PC-3 (cell line): ENCODE measurements at regions not wholly inside any gene's neighbourhood (a gene's known extent, or its start where the extent isn't known, plus 50 kb on each side); places are given as distances from the start of the nearest gene placed in this dataset.

Experiments
- ATAC-seq: fragments of 200-7000 bp; cut with Tn5 transposase; 2 replicates; pipeline ENCODE4 v1.9.1; 2020; ENCODE audit warnings: mild to moderate bottlenecking, moderate library complexity
- BruUV-seq: library from RNA; stranded (reverse); fragments of 400-500 nt; replicated peaks from 2 replicates; lab custom pipeline; 2021; lab: Mats Ljungman, UMichigan
- CTCF ChIA-PET: fragments of 300-600 bp; sonication (Branson Sonifier 250); formaldehyde crosslinking; loops from one replicate; lab custom pipeline; 2022; ENCODE audit warnings: antibody characterized with exemption; lab: Charles Lee
- POLR2A ChIA-PET: fragments of 300-600 bp; sonication (Branson Sonifier 250); formaldehyde crosslinking; loops from one replicate; lab custom pipeline; 2022; ENCODE audit warnings: antibody characterized with exemption; ENCODE audit not compliant: unreplicated experiment; lab: Charles Lee
- DNase-seq: peaks from one replicate; pipeline ENCODE4 v3.0.0-alpha.2; 2015
- H2AFZ ChIP-seq: fragments of 300-600 bp; sonication (generic); 2 replicates; pipeline ENCODE4 v1.6.0; 2016; ENCODE audit warnings: antibody characterized with exemption, low read length
- H3F3A ChIP-seq: fragments of 300-600 bp; sonication (generic); one replicate; pipeline ENCODE4 v1.6.0; 2017; ENCODE audit warnings: antibody characterized with exemption, low read length, control low read depth, mild to moderate bottlenecking; ENCODE audit not compliant: unreplicated experiment
- H3K27ac ChIP-seq: fragments of 300-600 bp; sonication (generic); 2 replicates; pipeline ENCODE4 v1.5.1; 2016; ENCODE audit warnings: mild to moderate bottlenecking, low read length
- H3K27me3 ChIP-seq: fragments of 300-600 bp; sonication (generic); 2 replicates; pipeline ENCODE4 v1.6.1; 2016; ENCODE audit warnings: low read length, mixed read lengths
- H3K36me3 ChIP-seq: fragments of 300-600 bp; sonication (generic); 2 replicates; pipeline ENCODE4 v1.6.1; 2016; ENCODE audit warnings: low read depth, mixed run types, low read length, mixed read lengths
- H3K4me1 ChIP-seq: fragments of 300-600 bp; sonication (generic); 2 replicates; pipeline ENCODE4 v1.5.1; 2016; ENCODE audit warnings: low read length; ENCODE audit not compliant: insufficient read depth
- H3K4me2 ChIP-seq: fragments of 300-600 bp; sonication (generic); 2 replicates; pipeline ENCODE4 v1.6.0; 2016; ENCODE audit warnings: low read length
- H3K4me3 ChIP-seq: fragments of 300-600 bp; sonication (generic); 2 replicates; pipeline ENCODE4 v1.5.1; 2016; ENCODE audit warnings: mild to moderate bottlenecking, low read length, mixed read lengths
- H3K79me2 ChIP-seq: fragments of 300-600 bp; sonication (generic); 2 replicates; pipeline ENCODE4 v1.6.1; 2017; ENCODE audit warnings: low read length, mixed read lengths
- H3K9ac ChIP-seq: fragments of 300-600 bp; sonication (generic); 2 replicates; pipeline ENCODE4 v1.6.0; 2016; ENCODE audit warnings: mild to moderate bottlenecking, low read length
- H3K9me2 ChIP-seq: fragments of 300-600 bp; sonication (generic); replicated peaks from 2 replicates; pipeline ENCODE4 v1.6.1; 2016; ENCODE audit warnings: mixed run types, low read length, mixed read lengths
- H3K9me3 ChIP-seq: fragments of 300-600 bp; sonication (generic); 2 replicates; pipeline ENCODE4 v1.6.1; 2016; ENCODE audit warnings: low read length, mixed read lengths
- H4K20me1 ChIP-seq: fragments of 300-600 bp; sonication (generic); 2 replicates; pipeline ENCODE4 v1.6.1; 2016; ENCODE audit warnings: low read length, mixed read lengths
- EZH2 ChIP-seq: fragments of 300-600 bp; sonication (generic); IDR thresholded peaks from one replicate; pipeline ENCODE4 v1.6.1; 2017; ENCODE audit warnings: antibody characterized with exemption, mild to moderate bottlenecking, low read length; ENCODE audit not compliant: unreplicated experiment
- EZH2phosphoT487 ChIP-seq: fragments of 300-600 bp; sonication (generic); IDR thresholded peaks from 2 replicates; pipeline ENCODE4 v1.6.1; 2018; ENCODE audit warnings: mild to moderate bottlenecking, antibody characterized with exemption, low read length, borderline replicate concordance
- intact Hi-C: fragments of 100-400 bp; cut with micrococcal nuclease; formaldehyde crosslinking; loops from 2 replicates; pipeline ENCODE4 v1.9.0; 2023
- TF ChIP-seq, protein P1 (sequence below): fragments of 300-600 bp; sonication (generic); conservative IDR thresholded peaks from 2 replicates; pipeline ENCODE4 v1.5.1; 2017; ENCODE audit warnings: antibody characterized with exemption, low read depth, mild to moderate bottlenecking, low read length

DNA sequence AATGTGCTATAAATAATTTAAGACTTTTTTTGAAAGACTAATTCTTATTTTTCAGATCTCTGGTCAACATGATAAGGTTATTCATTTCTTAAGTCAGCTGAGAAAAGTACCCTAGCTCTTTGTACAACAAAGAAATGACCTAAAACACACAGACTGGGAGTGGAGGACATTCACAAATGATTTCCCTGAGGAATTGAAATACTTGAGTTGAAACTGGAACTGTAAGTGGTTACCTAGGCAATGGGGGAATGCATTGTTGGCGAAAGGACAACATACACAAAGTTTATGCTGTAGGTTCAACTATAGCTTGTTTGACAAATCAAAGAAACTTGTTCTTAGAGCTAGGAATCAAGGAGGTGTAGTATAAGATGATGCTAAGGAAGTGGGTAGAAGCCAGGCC, 915.5 kb downstream of the FAT4 start:
- Histone ChIP-seq H3K27me3 (no peaks in the 10 kb centered on the region), H3K79me2 (no peaks in the 10 kb centered on the region), H3K9me3 (no peaks in the 10 kb centered on the region), H3K27ac (no peak overlapping the region), H4K20me1 (no peaks in the 10 kb centered on the region), H3K4me2 (no peak overlapping the region), H3K4me3 (no peak overlapping the region), H2AFZ (no peak overlapping the region), H3K9ac (no peak overlapping the region), H3K9me2 (no peaks in the 10 kb centered on the region), H3K4me1 (no peaks in the 10 kb centered on the region), H3F3A (no peaks in the 10 kb centered on the region), H3K36me3 (no peaks in the 10 kb centered on the region)
- ChIA-PET CTCF (no interaction called here), POLR2A (no interaction called here)
- intact Hi-C loops = no loop called here
- TF ChIP-seq EZH2 = no peak
- TF ChIP-seq, protein P1, sequence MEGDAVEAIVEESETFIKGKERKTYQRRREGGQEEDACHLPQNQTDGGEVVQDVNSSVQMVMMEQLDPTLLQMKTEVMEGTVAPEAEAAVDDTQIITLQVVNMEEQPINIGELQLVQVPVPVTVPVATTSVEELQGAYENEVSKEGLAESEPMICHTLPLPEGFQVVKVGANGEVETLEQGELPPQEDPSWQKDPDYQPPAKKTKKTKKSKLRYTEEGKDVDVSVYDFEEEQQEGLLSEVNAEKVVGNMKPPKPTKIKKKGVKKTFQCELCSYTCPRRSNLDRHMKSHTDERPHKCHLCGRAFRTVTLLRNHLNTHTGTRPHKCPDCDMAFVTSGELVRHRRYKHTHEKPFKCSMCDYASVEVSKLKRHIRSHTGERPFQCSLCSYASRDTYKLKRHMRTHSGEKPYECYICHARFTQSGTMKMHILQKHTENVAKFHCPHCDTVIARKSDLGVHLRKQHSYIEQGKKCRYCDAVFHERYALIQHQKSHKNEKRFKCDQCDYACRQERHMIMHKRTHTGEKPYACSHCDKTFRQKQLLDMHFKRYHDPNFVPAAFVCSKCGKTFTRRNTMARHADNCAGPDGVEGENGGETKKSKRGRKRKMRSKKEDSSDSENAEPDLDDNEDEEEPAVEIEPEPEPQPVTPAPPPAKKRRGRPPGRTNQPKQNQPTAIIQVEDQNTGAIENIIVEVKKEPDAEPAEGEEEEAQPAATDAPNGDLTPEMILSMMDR = no peak
- no peak for TF ChIP-seq EZH2phosphoT487
- BruUV-seq = no TSS peak
- no peak for DNase-seq
- no peak for ATAC-seq

DNA sequence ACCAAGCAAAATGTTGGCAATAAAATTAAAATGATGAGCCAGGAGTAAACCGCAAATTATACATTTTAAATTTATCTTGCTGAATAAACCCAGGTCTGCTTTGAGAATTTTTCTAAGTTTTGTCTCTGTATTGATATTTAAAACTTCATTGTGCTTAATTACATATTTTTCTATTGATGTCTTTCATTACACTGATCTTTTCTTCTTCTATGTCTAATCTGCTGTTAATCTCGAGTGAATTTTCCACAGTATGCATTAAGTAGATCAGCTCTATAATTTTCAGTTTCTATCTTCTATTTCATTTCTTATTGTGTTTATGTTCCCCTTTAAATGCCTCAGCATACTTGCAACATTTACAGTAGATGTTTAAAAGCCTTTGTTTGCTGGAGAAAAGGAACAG, 918.7 kb downstream of the FAT4 start:
- Histone ChIP-seq H2AFZ (no peak overlapping the region), H3K36me3 (no peaks in the 10 kb centered on the region), H3K4me1 (no peaks in the 10 kb centered on the region), H3K27ac (no peak overlapping the region), H4K20me1 (no peaks in the 10 kb centered on the region), H3K27me3 (no peaks in the 10 kb centered on the region), H3K79me2 (no peaks in the 10 kb centered on the region), H3K4me3 (no peak overlapping the region), H3K9me2 (no peaks in the 10 kb centered on the region), H3K4me2 (no peak overlapping the region), H3F3A (no peaks in the 10 kb centered on the region), H3K9me3 (no peaks in the 10 kb centered on the region), H3K9ac (no peak overlapping the region)
- DNase-seq = no peak
- TF ChIP-seq EZH2 (no peak), EZH2phosphoT487 (no peak)
- TF ChIP-seq, protein P1 = no peak
- intact Hi-C loops = no loop called here
- ATAC-seq = no peak
- BruUV-seq = no TSS peak
- ChIA-PET POLR2A (no interaction called here), CTCF (no interaction called here)

DNA sequence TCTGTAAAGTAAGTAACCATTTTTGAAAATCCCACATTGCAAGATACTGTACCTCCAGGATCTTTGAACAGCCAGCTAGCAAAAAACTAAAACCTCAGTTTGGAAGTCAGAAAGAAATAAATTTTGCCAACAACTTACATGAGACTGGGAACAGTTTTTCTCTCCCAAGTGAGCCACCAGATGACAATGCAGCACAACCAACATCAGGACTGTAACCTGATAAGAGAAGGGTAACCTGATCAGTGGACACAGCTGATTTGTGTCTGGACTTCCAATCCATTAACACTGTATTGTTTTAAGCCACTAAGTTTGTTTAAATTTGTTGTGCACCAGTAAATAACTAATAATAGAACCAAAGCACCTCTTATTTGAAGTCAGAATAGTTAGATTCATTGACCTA, 923.3 kb downstream of the FAT4 start:
- Histone ChIP-seq H3K4me2 (no peak overlapping the region), H3K27me3 (no peaks in the 10 kb centered on the region), H3K9me3 (no peaks in the 10 kb centered on the region), H3K9me2 (no peaks in the 10 kb centered on the region), H3K4me1 (no peaks in the 10 kb centered on the region), H2AFZ (no peak overlapping the region), H4K20me1 (no peaks in the 10 kb centered on the region), H3F3A (no peaks in the 10 kb centered on the region), H3K36me3 (no peaks in the 10 kb centered on the region), H3K4me3 (no peak overlapping the region), H3K79me2 (no peaks in the 10 kb centered on the region), H3K27ac (no peak overlapping the region), H3K9ac (no peak overlapping the region)
- DNase-seq = no peak
- POLR2A ChIA-PET = no interaction called here
- CTCF ChIA-PET = no interaction called here
- TF ChIP-seq EZH2phosphoT487 (no peak), EZH2 (no peak)
- TF ChIP-seq, protein P1 = no peak
- BruUV-seq = no TSS peak
- intact Hi-C loops = no loop called here
- ATAC-seq = no peak
